RWPE2 (cell line): ENCODE measurements at regions not wholly inside any gene's neighbourhood (a gene's known extent, or its start where the extent isn't known, plus 50 kb on each side); places are given as distances from the start of the nearest gene placed in this dataset.
A peak's percentile ranks its signal among the peaks of the same experiment; 100 is the strongest.

Experiments
- ATAC-seq: fragments of 200-7000 bp; cut with Tn5 transposase; 3 replicates; pipeline ENCODE4 v1.9.1; 2021; ENCODE audit warnings: low read depth
- DNase-seq: peaks from one replicate; pipeline ENCODE4 v3.0.0-alpha.2; 2020; ENCODE audit warnings: low spot score
- H3K27ac ChIP-seq: fragments of 450-650 bp; 2 replicates; pipeline ENCODE4 v1.5.1; 2017; ENCODE audit warnings: mild to moderate bottlenecking; ENCODE audit not compliant: poor library complexity, severe bottlenecking
- H3K27me3 ChIP-seq: fragments of 250-450 bp; sonication (Bioruptor Pico); 2 replicates; pipeline ENCODE4 v1.5.1; 2021; ENCODE audit warnings: mild to moderate bottlenecking, moderate library complexity; ENCODE audit not compliant: insufficient read depth, poor library complexity, severe bottlenecking
- H3K36me3 ChIP-seq: fragments of 250-450 bp; sonication (Bioruptor Pico); 2 replicates; pipeline ENCODE4 v1.5.1; 2020; ENCODE audit warnings: low read depth, mild to moderate bottlenecking, moderate library complexity
- H3K4me1 ChIP-seq: fragments of 250-450 bp; sonication (Bioruptor Pico); 2 replicates; pipeline ENCODE4 v1.5.1; 2021; ENCODE audit warnings: mild to moderate bottlenecking, moderate library complexity; ENCODE audit not compliant: insufficient read depth, poor library complexity, severe bottlenecking
- H3K4me3 ChIP-seq: fragments of 250-450 bp; sonication (Bioruptor Pico); 2 replicates; pipeline ENCODE4 v1.5.1; 2021; ENCODE audit warnings: mild to moderate bottlenecking, moderate library complexity; ENCODE audit not compliant: severe bottlenecking
- H3K9me3 ChIP-seq: fragments of 250-450 bp; sonication (Bioruptor Pico); 2 replicates; pipeline ENCODE4 v1.5.1; 2021; ENCODE audit warnings: mild to moderate bottlenecking, moderate library complexity; ENCODE audit not compliant: severe bottlenecking
- TF ChIP-seq, protein P1 (sequence below): fragments of 450-650 bp; IDR thresholded peaks from one replicate; pipeline ENCODE4 v1.5.1; 2017; ENCODE audit warnings: mild to moderate bottlenecking, moderate library complexity; ENCODE audit not compliant: poor library complexity, severe bottlenecking

DNA sequence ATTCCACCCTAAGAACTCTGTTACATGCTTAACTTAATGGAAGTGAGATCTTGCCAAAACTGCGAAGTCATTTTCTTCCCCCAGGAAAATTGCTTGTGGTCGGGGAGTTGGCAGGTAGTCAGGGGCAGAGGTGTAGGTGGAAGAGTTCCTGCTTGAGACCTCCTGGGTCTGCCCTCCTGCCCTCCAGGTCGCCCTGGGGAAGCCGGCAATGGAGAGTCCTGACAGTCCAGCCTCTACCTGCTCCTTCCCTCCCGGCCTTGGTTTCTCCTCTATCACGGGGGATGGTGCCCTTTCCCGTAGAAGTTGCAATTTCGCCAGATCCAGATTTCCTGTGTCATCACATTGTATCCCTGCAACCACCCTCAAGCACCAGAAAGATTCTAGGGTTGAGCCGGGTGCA lies 463.8 kb downstream of the MATN1 start:
- TF ChIP-seq, protein P1, sequence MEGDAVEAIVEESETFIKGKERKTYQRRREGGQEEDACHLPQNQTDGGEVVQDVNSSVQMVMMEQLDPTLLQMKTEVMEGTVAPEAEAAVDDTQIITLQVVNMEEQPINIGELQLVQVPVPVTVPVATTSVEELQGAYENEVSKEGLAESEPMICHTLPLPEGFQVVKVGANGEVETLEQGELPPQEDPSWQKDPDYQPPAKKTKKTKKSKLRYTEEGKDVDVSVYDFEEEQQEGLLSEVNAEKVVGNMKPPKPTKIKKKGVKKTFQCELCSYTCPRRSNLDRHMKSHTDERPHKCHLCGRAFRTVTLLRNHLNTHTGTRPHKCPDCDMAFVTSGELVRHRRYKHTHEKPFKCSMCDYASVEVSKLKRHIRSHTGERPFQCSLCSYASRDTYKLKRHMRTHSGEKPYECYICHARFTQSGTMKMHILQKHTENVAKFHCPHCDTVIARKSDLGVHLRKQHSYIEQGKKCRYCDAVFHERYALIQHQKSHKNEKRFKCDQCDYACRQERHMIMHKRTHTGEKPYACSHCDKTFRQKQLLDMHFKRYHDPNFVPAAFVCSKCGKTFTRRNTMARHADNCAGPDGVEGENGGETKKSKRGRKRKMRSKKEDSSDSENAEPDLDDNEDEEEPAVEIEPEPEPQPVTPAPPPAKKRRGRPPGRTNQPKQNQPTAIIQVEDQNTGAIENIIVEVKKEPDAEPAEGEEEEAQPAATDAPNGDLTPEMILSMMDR, result no peak
- Histone ChIP-seq H3K4me1 (no peaks in the 10 kb centered on the region), H3K27me3 (peaks cover 18% of the 10 kb centered on the region), H3K4me3 (no peak overlapping the region), H3K36me3 (no peaks in the 10 kb centered on the region), H3K9me3 (no peaks in the 10 kb centered on the region), H3K27ac (no peak overlapping the region)
- ATAC-seq (no peak), DNase-seq (peak; percentile 14)

- Histone ChIP-seq H3K27me3 (peaks cover 18% of the 10 kb centered on the region), H3K27ac (no peak overlapping the region), H3K4me1 (no peaks in the 10 kb centered on the region), H3K4me3 (no peak overlapping the region), H3K9me3 (no peaks in the 10 kb centered on the region), H3K36me3 (no peaks in the 10 kb centered on the region)
- ATAC-seq (no peak), DNase-seq (peak; percentile 7)
- TF ChIP-seq, protein P1, result no peak
These were observed 464.5 kb downstream of the MATN1 start for GRCh38 chr1:30258876-30259275.

DNA sequence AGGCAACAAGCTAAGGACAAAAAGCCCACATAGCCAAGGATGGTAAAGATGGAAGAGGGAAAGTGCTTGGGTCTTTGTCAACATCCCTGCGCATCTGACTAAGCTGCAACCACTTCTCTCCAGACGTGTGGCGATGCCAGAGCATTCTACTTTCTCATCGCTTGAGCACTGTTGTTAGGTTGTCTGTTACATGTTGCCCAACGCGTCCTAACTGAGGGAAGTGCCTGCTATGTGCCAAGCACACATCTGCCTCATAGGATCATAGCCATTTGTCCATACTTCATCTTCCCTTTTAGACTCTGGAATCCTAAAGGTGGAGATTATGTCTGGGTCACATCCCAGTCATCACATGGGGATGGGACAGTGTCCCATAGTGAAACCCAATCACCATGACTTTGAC lies 464.9 kb downstream of the MATN1 start:
- Histone ChIP-seq H3K4me3 (no peak overlapping the region), H3K4me1 (no peaks in the 10 kb centered on the region), H3K36me3 (no peaks in the 10 kb centered on the region), H3K27me3 (peaks cover 18% of the 10 kb centered on the region), H3K27ac (no peak overlapping the region), H3K9me3 (no peaks in the 10 kb centered on the region)
- TF ChIP-seq, protein P1, result no peak
- DNase-seq (peak; percentile 5), ATAC-seq (no peak)

- Histone ChIP-seq H3K27ac (no peak overlapping the region), H3K4me3 (no peak overlapping the region), H3K36me3 (no peaks in the 10 kb centered on the region), H3K4me1 (no peaks in the 10 kb centered on the region), H3K9me3 (no peaks in the 10 kb centered on the region), H3K27me3 (peaks cover 18% of the 10 kb centered on the region)
- TF ChIP-seq, protein P1, result no peak
- no peak for ATAC-seq
- DNase-seq, result peak; percentile 42
These were observed 465.5 kb downstream of the MATN1 start for GRCh38 chr1:30257742-30258380.

- Histone ChIP-seq H3K9me3 (no peaks in the 10 kb centered on the region), H3K27me3 (peaks cover 23% of the 10 kb centered on the region), H3K4me3 (no peak overlapping the region), H3K4me1 (no peaks in the 10 kb centered on the region), H3K36me3 (no peaks in the 10 kb centered on the region), H3K27ac (no peak overlapping the region)
- peak; percentile 29 for DNase-seq
- TF ChIP-seq, protein P1, result no peak
- no peak for ATAC-seq
These were observed 466.1 kb downstream of the MATN1 start for GRCh38 chr1:30257322-30257721.
